SK-N-SH treated with all-trans-retinoic acid at 6 μM for 48 hours (cell line): ENCODE measurements at regions not wholly inside any gene's neighbourhood (a gene's known extent, or its start where the extent isn't known, plus 50 kb on each side); places are given as distances from the start of the nearest gene placed in this dataset.

Experiments
- CSDC2 ChIP-seq: fragments of 250-450 bp; sonication (Bioruptor Pico); IDR thresholded peaks from 2 replicates; pipeline ENCODE4 v1.5.0; 2020; ENCODE audit warnings: mild to moderate bottlenecking, moderate library complexity
- GLIS3 ChIP-seq: fragments of 250-450 bp; sonication (Bioruptor Pico); IDR thresholded peaks from 2 replicates; pipeline ENCODE4 v1.5.0; 2020; ENCODE audit warnings: mild to moderate bottlenecking, moderate library complexity
- PATZ1 ChIP-seq: fragments of 250-450 bp; sonication (Bioruptor Pico); IDR thresholded peaks from 2 replicates; pipeline ENCODE4 v1.8.0; 2020; ENCODE audit warnings: mild to moderate bottlenecking, moderate library complexity, borderline replicate concordance

GRCh38 chr21:16102113-16102512 lies 372.3 kb downstream of the USP25 start:
- TF ChIP-seq CSDC2 (CRISPR knock-in tag), result no peak
- TF ChIP-seq PATZ1 (CRISPR knock-in tag), result no peak
- no peak for TF ChIP-seq GLIS3 (CRISPR knock-in tag)
